MM.1S (cell line): ENCODE measurements at regions not wholly inside any gene's neighbourhood (a gene's known extent, or its start where the extent isn't known, plus 50 kb on each side); places are given as distances from the start of the nearest gene placed in this dataset.

ENCODE experiments used
- EZH2 ChIP-seq: fragments of 300-600 bp; sonication (generic); optimal IDR thresholded peaks from 2 replicates; pipeline ENCODE3; 2017; ENCODE audit warnings: low read depth, mild to moderate bottlenecking, antibody characterized with exemption, low read length, mixed read lengths
- EZH2phosphoT487 ChIP-seq: fragments of 300-600 bp; sonication (generic); IDR thresholded peaks from 2 replicates; pipeline ENCODE4 v1.6.1; 2018; ENCODE audit warnings: antibody characterized with exemption, low read length
- TF ChIP-seq, protein P1 (sequence below): fragments of 300-600 bp; sonication (generic); IDR thresholded peaks from 2 replicates; pipeline ENCODE4 v1.5.1; 2016; ENCODE audit warnings: antibody characterized with exemption, low read length, mixed read lengths

DNA sequence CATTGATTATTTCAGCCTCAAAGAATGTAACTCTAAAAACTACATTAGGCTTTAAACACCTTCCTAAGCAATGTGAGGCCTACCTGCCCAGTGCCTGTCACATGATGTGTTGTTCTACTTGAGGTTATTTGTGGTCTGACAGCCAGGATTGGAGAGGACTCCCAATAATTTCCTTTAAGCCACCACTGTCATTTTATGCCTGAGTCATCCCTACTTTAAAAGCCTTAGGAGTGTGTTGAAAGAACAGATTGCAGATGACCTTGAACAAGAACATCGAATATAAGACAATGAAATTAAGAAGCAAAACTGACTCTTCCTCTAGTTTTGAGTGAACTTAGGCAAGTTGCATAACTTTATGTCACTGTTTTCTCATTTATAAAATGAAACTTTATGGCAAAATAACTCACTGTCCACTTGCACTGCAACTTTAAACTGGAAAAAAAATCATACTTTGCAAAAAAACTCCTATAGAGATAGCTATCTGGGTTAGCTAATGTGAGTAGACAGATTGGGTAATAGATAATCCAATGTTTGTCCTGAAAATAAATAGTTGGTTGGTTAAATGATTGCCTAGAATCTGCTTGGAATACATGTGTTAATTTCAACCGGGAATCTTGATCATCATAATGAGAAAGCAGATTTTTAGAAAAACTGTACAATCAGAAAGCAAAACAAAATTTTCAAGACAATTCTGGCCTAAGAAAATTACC lies 361.2 kb downstream of the SUCLA2 start:
- TF ChIP-seq, protein P1, sequence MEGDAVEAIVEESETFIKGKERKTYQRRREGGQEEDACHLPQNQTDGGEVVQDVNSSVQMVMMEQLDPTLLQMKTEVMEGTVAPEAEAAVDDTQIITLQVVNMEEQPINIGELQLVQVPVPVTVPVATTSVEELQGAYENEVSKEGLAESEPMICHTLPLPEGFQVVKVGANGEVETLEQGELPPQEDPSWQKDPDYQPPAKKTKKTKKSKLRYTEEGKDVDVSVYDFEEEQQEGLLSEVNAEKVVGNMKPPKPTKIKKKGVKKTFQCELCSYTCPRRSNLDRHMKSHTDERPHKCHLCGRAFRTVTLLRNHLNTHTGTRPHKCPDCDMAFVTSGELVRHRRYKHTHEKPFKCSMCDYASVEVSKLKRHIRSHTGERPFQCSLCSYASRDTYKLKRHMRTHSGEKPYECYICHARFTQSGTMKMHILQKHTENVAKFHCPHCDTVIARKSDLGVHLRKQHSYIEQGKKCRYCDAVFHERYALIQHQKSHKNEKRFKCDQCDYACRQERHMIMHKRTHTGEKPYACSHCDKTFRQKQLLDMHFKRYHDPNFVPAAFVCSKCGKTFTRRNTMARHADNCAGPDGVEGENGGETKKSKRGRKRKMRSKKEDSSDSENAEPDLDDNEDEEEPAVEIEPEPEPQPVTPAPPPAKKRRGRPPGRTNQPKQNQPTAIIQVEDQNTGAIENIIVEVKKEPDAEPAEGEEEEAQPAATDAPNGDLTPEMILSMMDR: no peak
- TF ChIP-seq EZH2phosphoT487 (no peak), EZH2 (no peak)
